ENCODE measurements at regions not wholly inside any gene's neighbourhood (a gene's known extent, or its start where the extent isn't known, plus 50 kb on each side); places are given as distances from the start of the nearest gene placed in this dataset.

DNA sequence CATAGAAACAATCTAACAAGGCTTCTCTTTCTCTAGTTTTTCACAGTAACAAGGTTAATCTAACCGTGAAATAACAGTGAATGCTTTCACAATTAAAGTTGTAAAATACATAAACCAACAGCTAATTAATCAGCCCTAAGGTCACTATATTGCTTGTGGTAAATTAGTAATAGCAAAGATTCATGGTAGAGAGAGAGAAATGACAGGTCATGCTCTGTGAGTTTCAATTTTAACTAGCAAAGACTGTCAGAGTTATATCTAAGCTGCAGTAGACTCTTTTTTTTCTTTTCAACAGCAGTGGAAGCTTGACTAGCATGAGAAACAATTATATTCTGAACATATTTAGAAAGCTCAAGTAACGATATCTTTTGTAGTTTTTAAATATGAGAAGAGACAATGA is 1068.0 kb downstream of the MAT2B start:
- no peak overlapping the region for H3K4me3 ChIP-seq (ENCODE audit: low read length)
- no peak for TF ChIP-seq ZNF274 (IDR thresholded peaks at IDR 0.05; ENCODE audit: low read depth, low read length)

DNA sequence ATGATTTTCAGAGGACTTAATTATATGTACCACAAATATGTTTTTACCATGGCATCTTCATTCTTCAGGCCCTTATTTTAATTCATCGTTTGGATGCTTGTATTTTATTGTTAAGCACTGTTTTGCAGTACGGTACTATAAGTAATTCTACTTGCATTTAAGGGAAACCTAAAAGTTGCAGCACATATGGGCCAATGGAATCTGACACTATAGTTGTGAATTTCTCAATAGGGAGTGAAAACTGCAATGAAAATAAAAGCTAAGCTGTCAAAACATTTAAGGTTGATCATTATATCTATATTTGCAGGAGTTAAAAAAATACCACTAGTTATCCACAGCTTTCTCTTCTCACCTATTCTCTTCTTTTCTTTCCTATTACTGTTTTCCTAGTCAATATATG is 1071.8 kb downstream of the MAT2B start:
- no peak for TF ChIP-seq ZNF274 (IDR thresholded peaks at IDR 0.05; ENCODE audit: low read depth, low read length)
- H3K4me3 ChIP-seq (ENCODE audit: low read length), result no peak overlapping the region

DNA sequence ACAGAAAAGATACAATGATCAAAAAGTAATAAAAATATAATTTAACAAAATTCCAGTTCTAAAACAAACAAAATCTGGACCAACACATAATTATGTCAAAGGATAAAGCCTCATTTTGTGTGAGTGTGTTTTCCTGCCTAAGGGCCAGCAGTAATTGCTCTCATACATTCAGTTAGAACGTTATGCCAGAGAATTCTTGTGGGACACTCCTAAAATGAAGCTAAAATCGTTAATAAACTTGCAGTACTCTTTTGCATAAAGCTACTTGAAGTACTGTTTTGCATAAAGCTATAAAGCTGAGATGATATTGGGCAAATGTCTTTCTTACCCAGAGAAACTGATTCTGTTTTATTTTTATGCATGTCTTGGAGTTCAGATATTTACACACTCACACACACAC is 1072.3 kb downstream of the MAT2B start:
- no peak for TF ChIP-seq ZNF274 (IDR thresholded peaks at IDR 0.05; ENCODE audit: low read depth, low read length)
- H3K4me3 ChIP-seq (ENCODE audit: low read length), result no peak overlapping the region

DNA sequence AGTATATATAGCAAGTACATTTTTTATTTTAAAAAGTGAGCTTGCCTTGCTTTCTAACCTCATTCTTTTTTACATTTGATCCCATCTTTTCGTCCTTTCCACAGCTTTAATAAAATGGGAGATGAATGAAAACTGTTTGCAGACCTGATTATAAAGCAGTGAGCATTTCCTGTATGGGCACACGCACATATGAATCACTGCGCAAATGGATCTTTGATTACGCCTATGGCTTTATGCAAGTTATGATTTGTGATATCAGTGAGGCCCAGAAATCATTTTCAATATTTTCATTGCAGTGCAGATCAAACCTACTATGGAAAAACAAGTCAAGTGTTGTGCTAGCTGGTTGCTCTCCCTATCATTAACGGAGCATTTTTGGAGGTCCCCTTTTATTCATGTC is 1073.0 kb downstream of the MAT2B start:
- no peak overlapping the region for H3K4me3 ChIP-seq (ENCODE audit: low read length)
- TF ChIP-seq ZNF274 (IDR thresholded peaks at IDR 0.05; ENCODE audit: low read depth, low read length), result no peak

DNA sequence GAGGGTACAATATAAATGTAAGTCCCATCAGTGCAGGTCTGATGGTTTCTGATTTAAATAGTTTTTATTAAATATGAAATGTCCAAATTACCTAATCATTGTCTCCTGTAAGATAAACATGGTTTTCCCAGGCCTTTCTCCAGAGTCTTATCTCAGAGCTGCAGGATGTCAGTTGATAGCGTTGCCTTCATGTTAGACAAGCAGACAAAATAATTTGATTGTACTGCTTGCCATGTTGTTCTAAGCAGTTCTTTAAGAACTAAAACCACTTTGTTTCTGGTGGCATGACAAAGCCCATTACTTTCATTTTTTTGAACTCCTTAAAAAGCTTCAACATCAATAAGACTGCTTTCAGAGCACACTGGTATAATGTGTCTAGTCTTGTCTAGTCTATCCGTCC is 1073.5 kb downstream of the MAT2B start:
- H3K4me3 ChIP-seq (ENCODE audit: low read length), result no peak overlapping the region
- TF ChIP-seq ZNF274 (IDR thresholded peaks at IDR 0.05; ENCODE audit: low read depth, low read length), result no peak

DNA sequence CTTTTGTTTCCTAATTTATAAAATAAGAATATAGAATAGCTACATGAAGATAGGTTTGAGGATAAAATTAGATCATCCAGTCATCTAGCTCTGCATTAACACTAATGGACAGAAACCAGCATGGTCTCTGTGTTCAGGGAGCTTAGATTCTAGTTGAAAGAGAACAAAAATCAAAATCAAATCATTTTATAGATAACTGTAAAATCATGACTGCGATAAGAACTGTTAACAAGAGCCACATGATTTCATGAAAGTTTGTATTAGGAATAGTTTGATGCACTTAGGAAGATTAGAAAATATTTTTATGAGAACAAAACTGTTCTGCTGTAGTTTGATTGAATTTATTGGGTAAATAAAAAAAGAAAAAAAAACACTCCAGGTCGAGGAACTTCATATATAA is 1074.7 kb downstream of the MAT2B start:
- H3K4me3 ChIP-seq (ENCODE audit: low read length), result no peak overlapping the region
- TF ChIP-seq ZNF274 (IDR thresholded peaks at IDR 0.05; ENCODE audit: low read depth, low read length), result no peak

DNA sequence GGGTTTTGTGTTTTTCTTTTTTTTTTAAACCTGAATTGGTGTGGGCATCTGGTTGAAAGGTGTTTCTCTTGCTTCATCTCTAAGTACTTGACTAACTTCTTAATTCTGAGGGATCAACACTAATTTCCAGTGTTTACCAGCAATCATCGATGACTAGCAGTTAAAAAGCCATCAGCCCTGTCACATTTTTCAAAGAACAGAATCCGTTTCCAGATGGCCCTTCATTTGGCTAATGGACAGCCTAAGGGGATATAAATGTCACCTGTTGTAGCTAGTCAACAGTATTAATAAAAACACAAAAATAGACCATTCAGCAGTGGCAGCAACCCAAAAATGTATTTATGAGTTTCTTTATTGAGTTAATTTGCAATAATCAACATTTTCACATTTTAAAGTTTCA is 1076.5 kb downstream of the MAT2B start:
- no peak for TF ChIP-seq ZNF274 (IDR thresholded peaks at IDR 0.05; ENCODE audit: low read depth, low read length)
- H3K4me3 ChIP-seq (ENCODE audit: low read length), result no peak overlapping the region

DNA sequence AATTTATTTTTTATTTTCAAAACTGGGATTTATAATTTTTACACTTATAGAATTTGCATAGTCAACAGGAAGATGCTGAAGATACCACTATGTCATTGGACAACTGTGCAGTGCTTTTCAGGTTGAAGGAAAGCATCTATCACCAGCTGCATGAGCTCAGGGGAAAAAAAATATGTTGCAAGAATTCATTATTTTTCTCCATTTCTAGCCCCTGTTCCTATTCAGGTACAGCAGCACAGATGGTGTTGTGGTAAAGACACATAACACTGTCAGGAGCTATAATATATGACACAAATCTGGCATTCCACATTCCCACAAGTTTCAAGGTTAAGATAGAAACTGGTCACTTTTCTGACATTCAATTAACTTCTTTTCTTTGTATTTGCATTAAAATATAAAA is 1088.6 kb downstream of the MAT2B start:
- no peak for TF ChIP-seq ZNF274 (IDR thresholded peaks at IDR 0.05; ENCODE audit: low read depth, low read length)
- no peak overlapping the region for H3K4me3 ChIP-seq (ENCODE audit: low read length)

DNA sequence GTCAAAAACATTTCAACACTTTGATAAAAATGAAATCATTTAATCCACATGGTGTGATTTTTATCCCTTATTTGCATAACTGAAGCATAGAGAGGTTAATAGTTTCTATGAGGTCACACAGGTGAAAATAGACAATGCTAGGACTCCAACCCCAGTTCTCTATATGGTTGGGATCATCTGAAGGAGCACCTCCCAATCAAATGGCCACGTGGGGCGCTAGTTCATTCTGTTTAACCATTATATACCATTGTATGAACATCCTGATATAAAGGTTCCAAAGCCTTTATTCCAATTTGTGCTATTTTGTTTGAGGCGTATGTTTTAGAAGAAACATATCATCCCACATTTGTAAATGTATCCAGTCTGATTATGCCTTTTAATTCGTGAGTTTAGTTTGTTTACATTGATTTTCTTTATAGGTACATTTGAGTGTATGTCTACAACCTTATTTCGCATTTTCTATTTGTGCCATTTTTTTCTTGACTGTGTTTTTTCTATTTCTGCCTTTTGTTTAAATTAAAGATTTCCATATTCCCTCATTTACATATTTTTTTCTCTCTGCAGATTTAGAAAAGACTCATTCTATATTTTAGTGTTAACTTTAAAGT is 1092.0 kb downstream of the MAT2B start:
- H3K4me3 ChIP-seq (ENCODE audit: low read length), result no peak overlapping the region
- no peak for TF ChIP-seq ZNF274 (IDR thresholded peaks at IDR 0.05; ENCODE audit: low read depth, low read length)

DNA sequence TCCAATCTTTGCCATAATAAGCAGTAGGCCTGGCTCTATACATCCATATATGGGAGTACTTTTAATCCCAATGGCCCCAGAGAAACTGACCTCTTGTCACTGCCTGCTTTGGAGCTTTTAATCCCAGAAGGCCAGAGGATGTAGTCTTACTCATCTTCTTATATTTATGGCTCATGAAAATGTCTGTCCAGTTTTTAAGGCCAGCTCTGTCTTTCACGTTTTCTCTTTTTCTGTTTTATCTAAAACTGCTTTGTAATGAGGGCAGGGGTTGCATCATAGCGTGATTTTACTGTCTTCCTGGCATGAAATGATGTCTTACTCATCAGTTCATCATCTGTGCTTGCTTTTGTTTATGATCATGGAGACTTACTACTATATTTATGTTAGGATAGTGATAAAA is 1094.9 kb downstream of the MAT2B start:
- H3K4me3 ChIP-seq (ENCODE audit: low read length), result no peak overlapping the region
- TF ChIP-seq ZNF274 (IDR thresholded peaks at IDR 0.05; ENCODE audit: low read depth, low read length), result no peak

DNA sequence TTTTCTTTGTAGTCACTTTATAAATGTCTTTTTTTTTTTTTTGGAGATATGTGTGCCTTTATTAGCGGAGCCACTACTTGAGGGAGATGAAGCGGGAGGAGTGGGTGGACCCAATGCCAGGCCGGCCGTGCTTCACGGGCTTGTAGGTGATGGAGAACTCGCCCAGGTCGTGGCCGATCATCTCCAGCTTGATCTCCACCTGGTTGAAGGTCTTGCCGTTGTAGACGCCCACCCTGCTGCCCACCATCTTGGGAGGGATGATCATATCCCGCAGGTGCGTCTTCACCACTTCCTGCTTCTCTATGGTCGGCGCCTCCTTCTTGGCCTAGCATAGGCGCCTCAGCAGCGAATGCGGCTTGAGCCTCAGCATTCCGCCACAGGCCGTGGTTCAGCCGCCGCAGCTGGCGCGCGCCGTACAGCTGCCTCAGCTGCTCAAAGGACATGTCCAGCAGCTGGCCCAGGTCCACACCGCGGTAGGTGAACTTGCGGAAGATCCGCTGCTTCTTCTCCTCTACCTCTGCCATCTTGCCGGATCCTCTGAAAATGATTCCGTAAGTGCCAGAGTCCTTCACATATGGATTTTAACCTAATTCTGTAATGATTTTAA is 1095.6 kb downstream of the MAT2B start:
- no peak overlapping the region for H3K4me3 ChIP-seq (ENCODE audit: low read length)
- TF ChIP-seq ZNF274 (IDR thresholded peaks at IDR 0.05; ENCODE audit: low read depth, low read length), result no peak

DNA sequence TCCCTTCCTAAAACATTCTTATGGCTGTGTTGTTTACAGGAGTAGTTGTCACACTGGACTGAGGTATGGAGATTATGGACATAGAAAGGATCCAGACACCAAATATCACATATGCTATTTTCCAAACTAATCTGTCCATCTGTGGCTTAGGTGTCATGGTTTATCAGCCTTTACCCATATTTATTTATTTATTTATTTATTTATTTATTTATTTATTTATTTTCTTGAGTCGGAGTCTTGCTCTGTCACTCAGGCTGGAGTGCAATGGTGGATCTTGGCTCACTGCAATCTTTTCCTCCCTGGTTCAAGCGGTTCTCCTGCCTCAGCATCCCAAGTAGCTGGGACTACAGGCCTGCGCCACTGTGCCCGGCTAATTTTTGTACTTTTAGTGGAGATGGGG is 1103.1 kb downstream of the MAT2B start:
- no peak for TF ChIP-seq ZNF274 (IDR thresholded peaks at IDR 0.05; ENCODE audit: low read depth, low read length)
- no peak overlapping the region for H3K4me3 ChIP-seq (ENCODE audit: low read length)

DNA sequence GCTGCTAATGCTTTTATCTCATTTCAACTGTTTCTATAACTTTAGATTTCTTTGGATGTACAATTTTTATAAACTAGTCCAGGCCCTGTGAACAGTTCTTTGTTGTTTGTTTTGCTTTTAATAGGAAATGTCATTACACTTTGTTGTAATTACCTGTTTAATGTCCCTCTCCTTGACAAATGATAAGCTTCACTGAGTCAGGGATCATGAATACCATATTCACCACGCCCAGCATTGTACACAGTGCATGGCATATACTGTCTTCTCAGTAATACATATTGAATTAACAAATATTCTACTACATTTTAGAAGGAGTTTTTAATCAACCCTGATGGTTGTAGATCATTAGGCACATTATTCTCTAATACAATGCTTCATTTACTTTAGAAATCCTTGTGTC is 1105.0 kb downstream of the MAT2B start:
- TF ChIP-seq ZNF274 (IDR thresholded peaks at IDR 0.05; ENCODE audit: low read depth, low read length), result no peak
- H3K4me3 ChIP-seq (ENCODE audit: low read length), result no peak overlapping the region

DNA sequence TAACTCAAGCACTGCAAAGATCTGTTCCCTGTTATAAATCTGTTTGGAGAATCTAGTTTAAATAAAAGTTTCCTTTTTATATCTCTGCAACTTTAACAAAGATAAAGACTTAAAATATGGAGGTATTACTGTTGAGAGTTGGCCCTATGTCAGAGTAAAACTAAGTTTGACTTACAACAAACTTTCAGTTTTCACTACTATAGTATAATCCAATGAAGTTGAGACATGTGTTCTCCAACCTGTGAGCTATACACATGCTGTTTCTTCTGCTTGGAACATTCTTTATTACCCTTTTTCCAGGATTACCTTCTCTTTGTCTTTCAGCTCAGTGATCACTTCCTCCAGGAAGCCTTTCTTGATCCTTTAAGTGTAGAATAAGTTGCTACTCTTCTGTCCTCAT is 1109.3 kb downstream of the MAT2B start:
- H3K4me3 ChIP-seq (ENCODE audit: low read length), result no peak overlapping the region
- TF ChIP-seq ZNF274 (IDR thresholded peaks at IDR 0.05; ENCODE audit: low read depth, low read length), result no peak

DNA sequence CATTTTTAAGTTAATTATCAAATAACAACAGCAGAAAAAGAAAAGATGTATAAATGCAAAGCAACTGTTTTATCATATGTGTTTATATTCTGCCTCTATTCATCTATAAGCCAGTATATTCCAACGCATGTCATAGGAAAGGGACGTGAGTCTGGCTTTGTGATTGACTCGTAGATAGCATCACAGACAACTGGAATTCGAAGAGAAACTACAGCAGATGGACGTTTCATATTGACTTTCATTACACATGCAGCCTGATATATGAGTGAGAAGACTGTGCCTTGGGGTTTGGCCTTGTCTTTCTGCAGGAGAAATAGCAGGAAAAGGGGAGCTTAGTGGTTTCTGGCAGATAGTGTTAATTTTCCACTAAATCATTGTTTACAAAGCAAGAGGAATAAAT is 1111.9 kb downstream of the MAT2B start:
- TF ChIP-seq ZNF274 (IDR thresholded peaks at IDR 0.05; ENCODE audit: low read depth, low read length), result no peak
- H3K4me3 ChIP-seq (ENCODE audit: low read length), result no peak overlapping the region

DNA sequence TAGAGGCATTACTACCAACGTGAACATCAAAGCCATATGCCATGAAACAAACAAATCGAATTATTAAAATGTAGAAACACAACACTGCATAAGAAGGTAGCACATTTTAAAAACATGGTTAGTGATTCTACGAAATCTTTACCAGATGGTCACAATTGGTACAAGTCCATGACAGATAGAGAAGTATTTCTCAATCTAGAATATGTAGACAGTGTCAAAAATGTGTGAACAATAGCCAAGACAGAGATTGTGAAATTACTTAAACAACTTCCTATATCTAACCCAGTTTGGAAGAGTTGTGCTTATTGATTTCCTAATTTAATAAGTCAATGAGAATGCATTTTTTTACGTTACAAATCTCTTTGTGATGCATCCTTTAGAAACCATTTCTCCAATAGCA is 1121.6 kb downstream of the MAT2B start:
- H3K4me3 ChIP-seq (ENCODE audit: low read length), result no peak overlapping the region
- no peak for TF ChIP-seq ZNF274 (IDR thresholded peaks at IDR 0.05; ENCODE audit: low read depth, low read length)
